HCT116 (cell line): ENCODE measurements at regions not wholly inside any gene's neighbourhood (a gene's known extent, or its start where the extent isn't known, plus 50 kb on each side); places are given as distances from the start of the nearest gene placed in this dataset.

Experiments used
- ATAC-seq: fragments of 200-7000 bp; cut with Tn5 transposase; 2 replicates; pipeline ENCODE4 v1.9.1; 2020; ENCODE audit warnings: mild to moderate bottlenecking, moderate library complexity
- BruUV-seq: library from RNA; stranded (reverse); fragments of 400-500 nt; replicated peaks from 2 replicates; lab custom pipeline; 2021; lab: Mats Ljungman, UMichigan
- CTCF ChIA-PET: fragments of 300-600 bp; sonication (Branson Sonifier 250); formaldehyde crosslinking; loops from one replicate; lab custom pipeline; 2021; ENCODE audit warnings: antibody characterized with exemption; lab: Charles Lee
- POLR2A ChIA-PET: fragments of 300-600, 350-600 bp; sonication (Branson Sonifier 250); formaldehyde crosslinking; loops from one replicate; lab custom pipeline; 2021; ENCODE audit warnings: antibody characterized with exemption; lab: Charles Lee
- RAD21 ChIA-PET, 2 experiments: fragments of 300-600 bp; sonication (Branson Sonifier 250); formaldehyde crosslinking; loops; one replicate each; lab custom pipeline; 2023; ENCODE audit warnings: low total read pairs in 2 of 2; ENCODE audit not compliant: uncharacterized antibody in 2 of 2, unreplicated experiment in 2 of 2, low non-redundant PET in 1 of 2; lab: Charles Lee
- DNase-seq: peaks from one replicate; pipeline ENCODE4 v3.0.0-alpha.2; 2010; ENCODE audit warnings: low read depth, low spot score
- H2AFZ ChIP-seq: fragments of 200-600 bp; shearing (Covaris generic), sonication (generic); 2 replicates; pipeline ENCODE4 v1.6.1; 2017; ENCODE audit warnings: low read depth, mixed run types, mixed read lengths, antibody characterized with exemption, low read length; ENCODE audit not compliant: poor library complexity, severe bottlenecking
- H3K27ac ChIP-seq: 2 replicates; pipeline ENCODE4 v1.5.1; 2012; ENCODE audit warnings: low read depth, low read length
- H3K27me3 ChIP-seq: fragments of 200-600 bp; sonication (generic); 2 replicates; pipeline ENCODE4 v1.6.1; 2016; ENCODE audit warnings: mixed run types, low read length, mixed read lengths; ENCODE audit not compliant: insufficient read depth
- H3K36me3 ChIP-seq, 2 experiments: fragments of 200-500 bp in 1 of 2; fragments of 200-600 bp in 1 of 2; sonication (Bioruptor generic) in 1 of 2; sonication (generic) in 1 of 2; 2 replicates each; pipeline versions ENCODE4 v1.5.1 to v1.6.1; 2014 to 2016; ENCODE audit warnings: low read length in 2 of 2, inconsistent platforms in 1 of 2, mixed read lengths in 1 of 2, mixed run types in 1 of 2; ENCODE audit not compliant: insufficient read depth in 2 of 2, control insufficient read depth in 1 of 2
- H3K4me1 ChIP-seq, 2 experiments: fragments of 200-600 bp in 1 of 2; sonication (generic) in 1 of 2; 2 replicates each; pipeline versions ENCODE4 v1.5.1 to v1.6.1; 2012 to 2017; ENCODE audit warnings: low read length in 2 of 2, inconsistent platforms in 1 of 2, mild to moderate bottlenecking in 1 of 2, mixed read lengths in 1 of 2, mixed run types in 1 of 2, moderate library complexity in 1 of 2; ENCODE audit not compliant: insufficient read depth in 2 of 2, control insufficient read depth in 1 of 2
- H3K4me2 ChIP-seq: fragments of 200-600 bp; sonication (generic); 2 replicates; pipeline ENCODE4 v1.6.1; 2017; ENCODE audit warnings: mixed run types, low read length, mixed read lengths
- H3K4me3 ChIP-seq, 2 experiments: fragments of 200-600 bp in 1 of 2; sonication (generic) in 1 of 2; replicated peaks in 1 of 2; 2 replicates each; pipeline ENCODE4 v1.5.1; 2011 to 2016; ENCODE audit warnings: low read length in 2 of 2, control low read depth in 1 of 2, low read depth in 1 of 2, mild to moderate bottlenecking in 1 of 2, mixed read lengths in 1 of 2, mixed run types in 1 of 2
- H3K79me2 ChIP-seq: fragments of 200-600 bp; sonication (generic); 2 replicates; pipeline ENCODE4 v1.6.1; 2017; ENCODE audit warnings: mild to moderate bottlenecking, mixed run types, low read length, moderate library complexity, mixed read lengths; ENCODE audit not compliant: insufficient read depth
- H3K9ac ChIP-seq: fragments of 200-600 bp; sonication (generic); 2 replicates; pipeline ENCODE4 v1.6.1; 2016; ENCODE audit warnings: low read length, mixed read lengths
- H3K9me2 ChIP-seq: fragments of 200-600 bp; sonication (generic), shearing (Covaris generic); 2 replicates; pipeline ENCODE4 v1.6.1; 2017; ENCODE audit warnings: mixed run types, mild to moderate bottlenecking, moderate library complexity; ENCODE audit not compliant: insufficient read depth
- H3K9me3 ChIP-seq, 2 experiments: fragments of 200-500 bp in 1 of 2; fragments of 200-600 bp in 1 of 2; sonication (Bioruptor generic) in 1 of 2; sonication (generic) in 1 of 2; 2 replicates each; pipeline ENCODE4 v1.6.1; 2014 to 2017; ENCODE audit warnings: low read length in 2 of 2, mixed read lengths in 2 of 2, inconsistent platforms in 1 of 2, low read depth in 1 of 2, mild to moderate bottlenecking in 1 of 2, mixed run types in 1 of 2, moderate library complexity in 1 of 2; ENCODE audit not compliant: control insufficient read depth in 1 of 2, insufficient read depth in 1 of 2
- H4K20me1 ChIP-seq: fragments of 200-600 bp; sonication (generic), shearing (Covaris generic); 2 replicates; pipeline ENCODE4 v1.6.1; 2017; ENCODE audit warnings: mixed run types, mild to moderate bottlenecking, moderate library complexity; ENCODE audit not compliant: insufficient read depth
- CBX3 ChIP-seq: IDR thresholded peaks from 2 replicates; pipeline ENCODE4 v1.6.1; 2012; ENCODE audit warnings: low read depth
- CEBPB ChIP-seq: IDR thresholded peaks from 2 replicates; pipeline ENCODE4 v1.6.1; 2012; ENCODE audit warnings: low read depth
- EGR1 ChIP-seq: IDR thresholded peaks from 2 replicates; pipeline ENCODE4 v1.6.1; 2012; ENCODE audit warnings: low read depth
- ELF1 ChIP-seq: IDR thresholded peaks from 2 replicates; pipeline ENCODE4 v1.6.1; 2012; ENCODE audit warnings: low read depth, borderline replicate concordance
- EZH2 ChIP-seq: fragments of 200-600 bp; sonication (generic); IDR thresholded peaks from 2 replicates; pipeline ENCODE4 v1.6.1; 2017; ENCODE audit warnings: antibody characterized with exemption, mixed run types
- EZH2phosphoT487 ChIP-seq: fragments of 200-600 bp; IDR thresholded peaks from 2 replicates; pipeline ENCODE4 v1.6.1; 2018; ENCODE audit warnings: antibody characterized with exemption, borderline replicate concordance
- JUND ChIP-seq: IDR thresholded peaks from 2 replicates; pipeline ENCODE4 v1.6.1; 2012
- POLR2A ChIP-seq: IDR thresholded peaks from 2 replicates; pipeline ENCODE4 v1.7.0; 2011; ENCODE audit warnings: borderline replicate concordance; ENCODE audit not compliant: insufficient read depth, insufficient read length; ENCODE audit errors: extremely low read depth
- POLR2AphosphoS5 ChIP-seq: IDR thresholded peaks from 2 replicates; pipeline ENCODE4 v1.6.1; 2011; ENCODE audit warnings: mild to moderate bottlenecking, low read depth, low read length, moderate library complexity
- RAD21 ChIP-seq: IDR thresholded peaks from 2 replicates; pipeline ENCODE4 v1.6.1; 2012; ENCODE audit warnings: low read depth, mild to moderate bottlenecking
- REST ChIP-seq: IDR thresholded peaks from 2 replicates; pipeline ENCODE4 v1.6.1; 2012; ENCODE audit warnings: low read depth
- SIN3A ChIP-seq: IDR thresholded peaks from 2 replicates; pipeline ENCODE4 v1.6.1; 2012; ENCODE audit warnings: low read depth
- SRF ChIP-seq: IDR thresholded peaks from 2 replicates; pipeline ENCODE4 v1.6.1; 2012; ENCODE audit warnings: low read depth
- YY1 ChIP-seq: IDR thresholded peaks from 2 replicates; pipeline ENCODE4 v1.6.1; 2011; ENCODE audit warnings: low read length, low read depth, moderate library complexity, mild to moderate bottlenecking; ENCODE audit not compliant: insufficient replicate concordance; ENCODE audit errors: extremely low read depth
- ZFX ChIP-seq: fragments of 450-650 bp; IDR thresholded peaks from 2 replicates; pipeline ENCODE4 v1.6.1; 2017
- intact Hi-C: fragments of 100-400 bp; cut with micrococcal nuclease; formaldehyde crosslinking; loops from 2 replicates; pipeline ENCODE4 v1.10.0; 2022
- TF ChIP-seq, protein P1 (sequence below), 3 experiments: fragments of 200-600 bp in 1 of 3; sonication (generic) in 1 of 3; IDR thresholded peaks in 2 of 3; conservative IDR thresholded peaks in 1 of 3; 2 replicates each; pipeline ENCODE4 v1.5.1; 2012 to 2017; ENCODE audit warnings: low read depth in 2 of 3, low read length in 2 of 3, antibody characterized with exemption in 1 of 3, borderline replicate concordance in 1 of 3, control low read depth in 1 of 3, mild to moderate bottlenecking in 1 of 3, mixed read lengths in 1 of 3, mixed run types in 1 of 3, moderate library complexity in 1 of 3; ENCODE audit not compliant: insufficient read depth in 1 of 3

DNA sequence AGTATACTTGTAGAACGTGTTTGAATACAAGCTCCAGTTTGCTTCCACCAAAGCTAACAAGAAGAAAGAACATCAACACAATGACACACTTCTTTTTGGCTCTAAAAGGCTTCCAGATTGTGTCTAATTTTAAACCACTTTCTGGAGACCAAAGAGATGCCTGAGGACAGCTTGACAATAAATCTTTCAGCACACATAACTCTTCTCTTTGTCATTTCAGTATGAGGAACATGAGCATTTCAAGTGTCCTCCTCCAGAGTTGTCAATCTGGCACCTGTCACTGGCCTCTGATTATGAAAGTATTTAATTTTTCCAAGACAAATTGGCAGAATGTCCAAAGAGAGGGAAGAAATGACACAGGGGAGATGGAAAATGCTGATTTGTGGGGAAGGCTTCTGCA, 79.0 kb upstream of the TLR4 start:
- no peaks in the 10 kb centered on the region for H3K27me3 ChIP-seq
- no peaks in the 10 kb centered on the region for H3K79me2 ChIP-seq
- no peaks in the 10 kb centered on the region for H4K20me1 ChIP-seq
- DNase-seq (no peak), ATAC-seq (no peak)
- H3K9ac ChIP-seq: no peak overlapping the region
- ChIA-PET POLR2A (no interaction called here), RAD21 (no interaction called here), CTCF (no interaction called here)
- no peaks in the 10 kb centered on the region for H3K9me2 ChIP-seq
- intact Hi-C loops: no loop called here
- no peak for TF ChIP-seq SIN3A
- TF ChIP-seq RAD21: no peak
- TF ChIP-seq POLR2AphosphoS5: no peak
- no peak for TF ChIP-seq SRF
- TF ChIP-seq JUND: no peak
- no peak for TF ChIP-seq REST
- no peak for TF ChIP-seq CEBPB
- no peak for TF ChIP-seq YY1
- no peak for TF ChIP-seq ZFX
- TF ChIP-seq, protein P1, sequence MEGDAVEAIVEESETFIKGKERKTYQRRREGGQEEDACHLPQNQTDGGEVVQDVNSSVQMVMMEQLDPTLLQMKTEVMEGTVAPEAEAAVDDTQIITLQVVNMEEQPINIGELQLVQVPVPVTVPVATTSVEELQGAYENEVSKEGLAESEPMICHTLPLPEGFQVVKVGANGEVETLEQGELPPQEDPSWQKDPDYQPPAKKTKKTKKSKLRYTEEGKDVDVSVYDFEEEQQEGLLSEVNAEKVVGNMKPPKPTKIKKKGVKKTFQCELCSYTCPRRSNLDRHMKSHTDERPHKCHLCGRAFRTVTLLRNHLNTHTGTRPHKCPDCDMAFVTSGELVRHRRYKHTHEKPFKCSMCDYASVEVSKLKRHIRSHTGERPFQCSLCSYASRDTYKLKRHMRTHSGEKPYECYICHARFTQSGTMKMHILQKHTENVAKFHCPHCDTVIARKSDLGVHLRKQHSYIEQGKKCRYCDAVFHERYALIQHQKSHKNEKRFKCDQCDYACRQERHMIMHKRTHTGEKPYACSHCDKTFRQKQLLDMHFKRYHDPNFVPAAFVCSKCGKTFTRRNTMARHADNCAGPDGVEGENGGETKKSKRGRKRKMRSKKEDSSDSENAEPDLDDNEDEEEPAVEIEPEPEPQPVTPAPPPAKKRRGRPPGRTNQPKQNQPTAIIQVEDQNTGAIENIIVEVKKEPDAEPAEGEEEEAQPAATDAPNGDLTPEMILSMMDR (IDR thresholded peaks at IDR 0.05 in 2 of 3, conservative IDR thresholded peaks at IDR 0.05 in 1 of 3; ENCODE audit: borderline replicate concordance in 1 of 3, insufficient read depth in 1 of 3, low read depth in 2 of 3, low read length in 2 of 3): no peak
- TF ChIP-seq ELF1: no peak
- TF ChIP-seq EZH2: no peak
- TF ChIP-seq EGR1: no peak
- TF ChIP-seq EZH2phosphoT487: no peak
- TF ChIP-seq POLR2A: no peak
- TF ChIP-seq CBX3: no peak
- no TSS peak for BruUV-seq
- H3K4me3 ChIP-seq: no peak overlapping the region
- H3K36me3 ChIP-seq: no peaks in the 10 kb centered on the region
- peaks cover 6 to 8% of the 10 kb centered on the region in 2 experiments; a peak in 2 of 4 replicates for H3K9me3 ChIP-seq
- H2AFZ ChIP-seq: no peak overlapping the region
- no peak overlapping the region for H3K27ac ChIP-seq
- H3K4me2 ChIP-seq: no peak overlapping the region
- H3K4me1 ChIP-seq: no peaks in the 10 kb centered on the region
